ENCODE measurements at regions not wholly inside any gene's neighbourhood (a gene's known extent, or its start where the extent isn't known, plus 50 kb on each side); places are given as distances from the start of the nearest gene placed in this dataset.

DNA sequence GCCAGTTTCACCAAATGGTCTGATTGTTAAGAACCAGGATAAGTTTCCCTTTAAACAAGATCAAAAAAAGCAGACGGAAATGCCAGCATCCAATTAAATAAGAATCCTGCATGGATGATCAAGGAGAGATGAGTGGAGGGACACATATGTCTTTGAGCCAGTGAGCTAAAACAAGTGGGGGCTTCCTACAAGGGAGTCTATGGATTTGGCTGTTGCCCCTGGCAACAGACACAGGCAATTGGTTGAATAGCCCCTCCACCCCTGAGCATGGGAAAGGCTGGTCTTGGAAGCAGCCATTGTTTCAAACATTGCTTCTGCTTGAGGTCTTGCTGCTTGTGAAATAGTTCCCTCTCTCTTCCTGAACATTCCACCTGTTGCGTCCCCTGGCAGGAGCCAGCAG lies 374.7 kb upstream of the ERCC4 start:
- H3K23me2 ChIP-seq (ENCODE audit: insufficient read length, low read depth, low read length, poor library complexity, severe bottlenecking) = no peaks in the 10 kb centered on the region
- no peak overlapping the region for H4K5ac ChIP-seq (ENCODE audit: insufficient read length, low read depth, low read length)
- H3K79me2 ChIP-seq (ENCODE audit: insufficient read depth, low read length) = no peaks in the 10 kb centered on the region
- H3K36me3 Mint-ChIP-seq (ENCODE audit: insufficient read depth in 1 of 3, low read depth in 3 of 3) = no peaks in the 10 kb centered on the region
- no peak overlapping the region for H2BK120ac ChIP-seq (ENCODE audit: low read depth, low read length, poor library complexity, severe bottlenecking)
- H4K8ac ChIP-seq (replicated peaks; ENCODE audit: insufficient read length, low read depth, low read length) = no peak overlapping the region
- H3K4me1 Mint-ChIP-seq = peaks cover 3 to 5% of the 10 kb centered on the region in 2 experiments; a peak in 3 of 4 replicates
- no peak overlapping the region for H2BK20ac ChIP-seq (ENCODE audit: low read depth, low read length, poor library complexity, severe bottlenecking)
- no peak overlapping the region for H3K27ac Mint-ChIP-seq
- H2BK5ac ChIP-seq (ENCODE audit: insufficient read length, low read length) = no peak overlapping the region
- no CpG with 5 or more reads among the region's 2 CpGs for whole genome bisulfite sequencing (ENCODE audit: extremely low coverage, insufficient read length, low lambda C conversion rate)
- H3K27me3 Mint-ChIP-seq (ENCODE audit: low read depth) = no peaks in the 10 kb centered on the region; the same call in none of the 2 replicates
- H3K9ac ChIP-seq (ENCODE audit: extremely low read depth, insufficient read length, low read length) = no peak overlapping the region
- no peaks in the 10 kb centered on the region for H3K4me1 ChIP-seq (ENCODE audit: insufficient read depth, low read length)
- no peak overlapping the region for H2AK5ac ChIP-seq (ENCODE audit: insufficient read length, low read length)
- no peak overlapping the region for H2BK12ac ChIP-seq (ENCODE audit: insufficient read length, low read depth, low read length)
- H3K18ac ChIP-seq (ENCODE audit: insufficient read length, low read depth, low read length) = no peak overlapping the region
- no peak overlapping the region for H3K14ac ChIP-seq (ENCODE audit: insufficient read depth, low read length)
- H3K27ac ChIP-seq (ENCODE audit: insufficient read length, low read depth, low read length) = no peak overlapping the region
- TF ChIP-seq, protein P1, sequence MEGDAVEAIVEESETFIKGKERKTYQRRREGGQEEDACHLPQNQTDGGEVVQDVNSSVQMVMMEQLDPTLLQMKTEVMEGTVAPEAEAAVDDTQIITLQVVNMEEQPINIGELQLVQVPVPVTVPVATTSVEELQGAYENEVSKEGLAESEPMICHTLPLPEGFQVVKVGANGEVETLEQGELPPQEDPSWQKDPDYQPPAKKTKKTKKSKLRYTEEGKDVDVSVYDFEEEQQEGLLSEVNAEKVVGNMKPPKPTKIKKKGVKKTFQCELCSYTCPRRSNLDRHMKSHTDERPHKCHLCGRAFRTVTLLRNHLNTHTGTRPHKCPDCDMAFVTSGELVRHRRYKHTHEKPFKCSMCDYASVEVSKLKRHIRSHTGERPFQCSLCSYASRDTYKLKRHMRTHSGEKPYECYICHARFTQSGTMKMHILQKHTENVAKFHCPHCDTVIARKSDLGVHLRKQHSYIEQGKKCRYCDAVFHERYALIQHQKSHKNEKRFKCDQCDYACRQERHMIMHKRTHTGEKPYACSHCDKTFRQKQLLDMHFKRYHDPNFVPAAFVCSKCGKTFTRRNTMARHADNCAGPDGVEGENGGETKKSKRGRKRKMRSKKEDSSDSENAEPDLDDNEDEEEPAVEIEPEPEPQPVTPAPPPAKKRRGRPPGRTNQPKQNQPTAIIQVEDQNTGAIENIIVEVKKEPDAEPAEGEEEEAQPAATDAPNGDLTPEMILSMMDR (conservative IDR thresholded peaks at IDR 0.05) = no peak
- no peak overlapping the region for H2AFZ ChIP-seq (ENCODE audit: low read length)
- H4K91ac ChIP-seq (ENCODE audit: insufficient read length, low read depth, low read length) = no peak overlapping the region
- H3T11ph ChIP-seq (ENCODE audit: low read length) = no peak overlapping the region
- H3K56ac ChIP-seq (ENCODE audit: insufficient read length, low read depth, low read length) = no peak overlapping the region
- H3K23ac ChIP-seq (ENCODE audit: insufficient read length, low read depth, low read length) = no peak overlapping the region
- H3K27me3 ChIP-seq (ENCODE audit: insufficient read depth, low read length) = no peaks in the 10 kb centered on the region
- no peaks in the 10 kb centered on the region for H3K79me1 ChIP-seq (ENCODE audit: insufficient read depth, low read depth, low read length, poor library complexity, severe bottlenecking)
- H3K9me3 ChIP-seq (ENCODE audit: control insufficient read depth, low read depth, low read length) = no peaks in the 10 kb centered on the region
- H3K9me3 Mint-ChIP-seq = no peaks in the 10 kb centered on the region; a peak in 1 of 5 replicates
- no peaks in the 10 kb centered on the region for H4K20me1 ChIP-seq (ENCODE audit: control insufficient read depth, insufficient read depth, insufficient read length)
- no peak overlapping the region for H3K4me3 Mint-ChIP-seq
- no peak overlapping the region for H2BK15ac ChIP-seq (ENCODE audit: low read depth, low read length)
- no peak for DNase-seq
- H3K4me2 ChIP-seq (ENCODE audit: insufficient read depth, insufficient read length, low read length) = no peak overlapping the region
- no peak overlapping the region for H3K4ac ChIP-seq (ENCODE audit: low read depth, low read length)
